AG09309 (cell line): ENCODE measurements at regions not wholly inside any gene's neighbourhood (a gene's known extent, or its start where the extent isn't known, plus 50 kb on each side); places are given as distances from the start of the nearest gene placed in this dataset.

ENCODE experiments used
- DNase-seq: peaks from one replicate; pipeline ENCODE4 v3.0.0-alpha.2; 2010; ENCODE audit warnings: low read depth
- H3K4me3 ChIP-seq: 2 replicates; pipeline ENCODE4 v1.5.1; 2011; ENCODE audit warnings: mild to moderate bottlenecking, low read depth, low read length, moderate library complexity; ENCODE audit not compliant: control insufficient read depth
- CTCF ChIP-seq: IDR thresholded peaks from 2 replicates; pipeline ENCODE4 v1.5.1; 2011; ENCODE audit warnings: mild to moderate bottlenecking, low read depth, low read length, inconsistent platforms; ENCODE audit not compliant: insufficient read depth, control insufficient read depth; ENCODE audit errors: missing control alignments

- no peak for DNase-seq
- TF ChIP-seq CTCF: no peak
- H3K4me3 ChIP-seq: no peak overlapping the region
These were observed 234.0 kb upstream of the CXCL12 start for GRCh38 chr10:44618910-44619309.

- no peak for DNase-seq
- TF ChIP-seq CTCF: no peak
- no peak overlapping the region for H3K4me3 ChIP-seq
These were observed 234.6 kb upstream of the CXCL12 start for GRCh38 chr10:44619521-44619920.

- TF ChIP-seq CTCF: no peak
- DNase-seq: no peak
- H3K4me3 ChIP-seq: no peak overlapping the region
These were observed 235.1 kb upstream of the CXCL12 start for GRCh38 chr10:44619975-44620374.

GRCh38 chr10:44627591-44628354 is 242.9 kb upstream of the CXCL12 start:
- peak; percentile 69 for DNase-seq
- no peak overlapping the region for H3K4me3 ChIP-seq
- TF ChIP-seq CTCF: peak; percentile 41

GRCh38 chr10:44628921-44629320 is 244.0 kb upstream of the CXCL12 start:
- no peak for TF ChIP-seq CTCF
- peak; percentile 80 for DNase-seq
- no peak overlapping the region; the same call in 1 of the 2 replicates for H3K4me3 ChIP-seq

- no peak for TF ChIP-seq CTCF
- H3K4me3 ChIP-seq: no peak overlapping the region
- no peak for DNase-seq
These were observed 250.3 kb upstream of the CXCL12 start for GRCh38 chr10:44635176-44635575.
